ENCODE measurements at regions not wholly inside any gene's neighbourhood (a gene's known extent, or its start where the extent isn't known, plus 50 kb on each side); places are given as distances from the start of the nearest gene placed in this dataset.
"Not testable (repeated sequence)": the region's sequence is repeated elsewhere in the genome, so short reads cannot be mapped to it uniquely, and the experiment has no call there.

- DNase-seq (ENCODE audit: low spot score), result no peak
These were observed 139.6 kb upstream of the SGO1 start for GRCh38 chr3:20325563-20325962.

DNA sequence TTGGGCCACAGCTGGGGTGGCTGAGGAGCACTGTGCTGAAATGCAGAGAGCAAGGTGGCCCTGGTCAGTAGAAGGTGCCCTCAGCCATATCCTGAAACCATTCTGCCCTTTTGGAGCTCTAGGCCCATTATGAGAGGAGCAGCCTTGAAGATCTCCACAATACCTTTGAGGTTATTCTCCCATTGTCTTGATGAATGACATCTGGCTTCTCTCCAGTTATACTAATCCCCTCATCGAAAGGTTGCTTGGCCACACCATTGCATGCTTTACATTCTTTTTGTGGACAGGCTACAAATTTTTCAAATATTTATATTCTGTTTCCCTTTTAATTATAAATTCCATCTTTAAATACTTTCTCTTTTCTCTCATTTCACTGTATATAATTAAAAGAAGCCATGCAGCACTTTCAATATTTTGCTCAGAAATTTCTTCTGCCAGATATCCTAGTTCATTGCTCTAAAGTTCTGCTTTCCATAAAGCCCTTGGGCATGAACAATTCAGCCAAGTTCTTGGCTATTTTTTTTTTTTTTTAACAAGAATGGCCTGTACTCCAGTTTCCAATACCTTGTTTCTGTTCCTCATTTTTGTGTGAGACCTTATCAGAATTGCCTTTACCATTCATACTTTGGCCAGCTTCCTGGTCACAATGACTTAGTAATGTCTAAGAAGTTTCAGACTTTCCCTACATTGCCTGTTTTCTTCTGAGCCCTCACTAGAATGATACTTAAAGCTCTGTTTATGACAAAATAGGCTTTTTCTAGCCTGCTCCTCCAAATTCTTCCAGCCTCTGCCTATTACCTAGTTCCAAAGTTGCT is 138.9 kb upstream of the SGO1 start:
- no peak for DNase-seq (ENCODE audit: low spot score)

GRCh38 chr3:20323307-20323927 is 137.4 kb upstream of the SGO1 start:
- DNase-seq (ENCODE audit: low spot score), result no peak

DNA sequence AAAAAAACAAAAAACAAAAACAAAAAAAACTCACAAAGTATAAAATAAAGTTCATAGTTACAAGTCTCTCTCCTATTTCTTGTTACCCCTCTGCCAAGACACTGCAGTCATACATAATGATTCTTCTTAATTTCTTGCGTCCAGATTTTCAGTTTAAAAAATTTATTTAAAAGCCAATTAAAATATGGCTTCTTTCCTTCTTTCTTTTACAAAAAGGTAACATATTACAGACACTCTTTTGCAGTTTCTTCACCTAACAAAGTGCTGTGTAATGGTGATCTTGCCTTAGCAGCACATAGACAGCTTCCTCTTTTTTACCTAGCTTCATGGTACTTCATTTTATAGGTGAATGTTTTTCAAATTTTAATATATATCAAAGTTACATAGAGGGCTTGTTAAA is 136.1 kb upstream of the SGO1 start:
- DNase-seq (ENCODE audit: low spot score), result no peak

DNA sequence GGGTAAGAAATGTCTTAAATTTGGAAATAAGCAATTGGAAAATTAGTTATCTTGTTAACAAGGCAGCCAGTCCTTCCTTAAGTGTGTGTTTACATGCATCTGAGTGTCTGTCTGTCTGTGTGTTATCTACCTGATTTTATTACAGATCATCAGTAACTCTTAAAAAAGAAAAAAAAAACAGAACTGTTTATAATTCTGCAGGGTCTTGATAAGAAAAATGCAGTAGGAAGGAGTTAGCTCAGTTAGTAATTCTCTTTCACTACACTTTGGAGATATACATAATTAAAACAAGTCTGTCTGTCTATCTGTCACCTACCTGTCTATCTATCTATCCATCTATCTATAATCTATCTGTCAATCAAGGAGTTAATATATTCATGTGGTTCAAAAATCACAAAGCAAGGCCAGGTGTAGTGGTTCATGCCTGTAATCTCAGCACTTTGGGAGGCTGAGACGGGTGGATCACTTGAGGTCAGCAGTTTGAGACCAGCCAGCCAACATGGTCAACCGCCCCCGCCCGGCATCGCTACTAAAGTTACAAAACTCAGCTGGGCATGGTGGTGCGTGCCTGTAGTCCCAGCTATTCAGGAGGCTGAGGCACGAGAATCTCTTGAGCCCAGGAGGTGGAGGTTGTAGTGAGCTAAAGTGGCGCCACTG is 135.5 kb upstream of the SGO1 start:
- DNase-seq (ENCODE audit: low spot score), result no peak

- DNase-seq (ENCODE audit: low spot score), result no peak
These were observed 134.5 kb upstream of the SGO1 start for GRCh38 chr3:20320489-20320888.

GRCh38 chr3:20319551-20319950 is 133.5 kb upstream of the SGO1 start:
- DNase-seq (ENCODE audit: low spot score), result no peak

- DNase-seq (ENCODE audit: low spot score), result no peak
These were observed 131.6 kb upstream of the SGO1 start for GRCh38 chr3:20317616-20318015.

DNA sequence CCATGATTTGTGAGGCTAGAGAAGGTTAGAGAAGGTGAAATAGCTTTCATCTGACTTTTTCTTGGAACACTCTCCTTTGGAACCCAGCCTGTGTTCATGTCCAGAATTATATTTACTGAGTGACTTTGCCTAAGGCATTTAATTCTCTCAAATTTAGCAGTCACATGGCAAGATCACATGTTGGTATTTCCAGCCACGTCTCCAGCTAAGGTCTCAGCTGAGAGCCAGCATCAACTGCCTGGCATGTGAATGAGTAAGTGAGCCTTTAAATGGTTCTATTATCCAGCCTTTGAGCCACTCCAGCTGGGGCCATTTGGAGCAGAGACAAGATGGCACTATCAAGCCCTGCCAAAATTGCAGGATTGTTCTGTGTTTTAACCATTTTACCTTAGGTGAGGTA is 130.2 kb upstream of the SGO1 start:
- no peak for DNase-seq (ENCODE audit: low spot score)

GRCh38 chr3:20310629-20311028 is 124.6 kb upstream of the SGO1 start:
- DNase-seq (ENCODE audit: low spot score), result no peak

DNA sequence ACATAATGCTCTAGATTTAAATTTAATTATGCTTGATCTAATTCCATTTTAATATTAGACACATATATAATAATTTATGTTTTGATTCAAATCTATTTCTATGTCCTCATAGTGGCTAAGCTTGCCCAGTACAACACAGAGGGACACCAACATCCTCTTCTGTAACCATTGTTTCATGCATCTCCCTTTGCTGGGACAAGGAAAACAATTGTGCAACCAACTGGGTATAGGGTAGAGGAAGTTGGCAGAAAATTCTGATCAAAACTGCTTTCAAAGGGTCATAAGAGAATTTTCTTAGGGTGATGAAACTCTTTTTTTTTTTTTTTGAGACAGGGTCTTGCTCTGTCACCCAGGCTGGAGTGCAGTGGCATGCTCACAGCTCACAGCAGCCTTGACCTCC is 121.4 kb upstream of the SGO1 start:
- no peak for DNase-seq (ENCODE audit: low spot score)

- DNase-seq (ENCODE audit: low spot score), result no peak
These were observed 119.6 kb upstream of the SGO1 start for GRCh38 chr3:20305647-20306046.

DNA sequence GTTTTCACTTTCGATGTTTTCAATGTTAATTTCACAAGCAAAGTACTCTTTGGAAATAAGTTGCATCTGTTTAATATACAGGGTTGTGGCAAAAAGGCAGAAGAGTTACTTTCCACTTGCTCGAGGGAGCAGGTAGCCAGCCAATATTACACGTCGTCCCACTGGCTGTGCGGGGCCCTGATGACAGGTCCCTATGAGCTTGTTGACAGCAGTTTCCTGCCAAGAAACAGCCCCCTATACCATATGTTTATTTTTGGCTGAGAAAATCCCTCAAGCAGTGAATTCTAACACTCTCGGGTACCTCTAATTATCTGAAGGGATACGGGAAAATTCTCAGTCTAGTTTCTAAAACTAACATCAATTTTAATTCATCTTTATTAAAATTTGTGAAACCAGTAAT is 116.8 kb upstream of the SGO1 start:
- no peak for DNase-seq (ENCODE audit: low spot score)

DNA sequence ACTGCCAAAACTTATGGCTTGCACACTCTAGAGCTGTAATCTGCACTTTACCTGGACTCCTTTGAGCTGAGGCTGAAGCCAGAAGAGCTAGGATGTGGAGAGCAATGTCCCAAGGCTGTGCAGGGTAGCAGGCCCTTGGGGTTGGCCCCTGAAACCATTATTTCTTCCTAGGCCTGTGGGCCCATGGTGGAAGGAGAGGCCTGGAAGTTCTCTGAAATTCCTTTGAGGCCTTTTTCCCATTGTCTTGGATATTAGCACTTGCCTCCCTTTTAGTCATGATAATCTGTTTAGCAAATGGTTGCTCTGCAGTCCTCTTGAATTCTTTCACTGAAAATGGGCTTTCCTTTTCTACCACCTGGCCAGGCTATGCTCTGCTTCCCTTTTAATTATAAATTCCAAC is 102.0 kb upstream of the SGO1 start:
- no peak for DNase-seq (ENCODE audit: low spot score)

- DNase-seq (ENCODE audit: low spot score), result no peak
These were observed 94.3 kb upstream of the SGO1 start for GRCh38 chr3:20280257-20280656.

- DNase-seq (ENCODE audit: low spot score), result not testable (repeated sequence)
These were observed 80.0 kb upstream of the SGO1 start for GRCh38 chr3:20265977-20266376.

GRCh38 chr3:20264900-20265567 is 79.0 kb upstream of the SGO1 start:
- DNase-seq (ENCODE audit: low spot score), result no peak

DNA sequence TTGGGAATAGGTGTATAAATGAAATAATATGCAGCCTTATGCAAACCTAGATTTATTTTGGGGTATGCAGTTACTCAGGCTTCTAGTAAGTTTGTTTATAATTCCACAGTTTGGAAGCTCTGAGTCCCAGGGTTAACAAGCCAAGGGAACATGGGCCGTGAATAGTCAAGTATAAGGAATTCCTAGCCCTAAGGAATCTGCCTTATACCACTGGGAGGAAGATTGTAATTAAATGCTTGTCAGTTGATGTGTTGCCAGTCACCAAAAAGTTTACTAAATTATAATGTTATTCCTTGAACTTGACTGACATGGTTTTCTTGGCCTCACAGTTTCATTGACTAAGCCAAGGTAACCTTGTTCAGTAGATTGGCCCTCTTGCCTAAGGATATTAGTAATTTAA is 72.4 kb upstream of the SGO1 start:
- no peak for DNase-seq (ENCODE audit: low spot score)

DNA sequence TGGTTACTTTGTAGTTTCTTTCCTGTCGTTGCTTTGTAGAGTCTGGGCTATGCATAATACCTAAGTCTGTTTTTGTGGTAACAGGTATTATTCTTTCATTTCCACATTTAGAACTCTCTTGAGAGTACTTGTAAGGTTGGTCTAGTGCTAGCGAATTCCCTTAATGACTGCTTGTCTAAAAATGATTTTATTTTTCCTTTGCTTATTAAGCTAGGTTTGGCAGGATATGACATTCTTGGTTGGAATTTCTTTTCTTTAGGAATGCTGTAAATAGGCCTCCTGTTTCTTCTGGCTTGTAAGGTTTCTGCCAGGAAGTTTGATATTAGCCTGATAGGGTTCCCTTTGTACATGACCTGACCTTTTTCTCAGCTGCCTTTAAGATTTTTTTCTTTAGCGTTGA is 70.1 kb upstream of the SGO1 start:
- DNase-seq (ENCODE audit: low spot score), result no peak

GRCh38 chr3:20254268-20255117 is 68.5 kb upstream of the SGO1 start:
- no peak for DNase-seq (ENCODE audit: low spot score)

- DNase-seq (ENCODE audit: low spot score), result no peak
These were observed 64.8 kb upstream of the SGO1 start for GRCh38 chr3:20250786-20251185.

DNA sequence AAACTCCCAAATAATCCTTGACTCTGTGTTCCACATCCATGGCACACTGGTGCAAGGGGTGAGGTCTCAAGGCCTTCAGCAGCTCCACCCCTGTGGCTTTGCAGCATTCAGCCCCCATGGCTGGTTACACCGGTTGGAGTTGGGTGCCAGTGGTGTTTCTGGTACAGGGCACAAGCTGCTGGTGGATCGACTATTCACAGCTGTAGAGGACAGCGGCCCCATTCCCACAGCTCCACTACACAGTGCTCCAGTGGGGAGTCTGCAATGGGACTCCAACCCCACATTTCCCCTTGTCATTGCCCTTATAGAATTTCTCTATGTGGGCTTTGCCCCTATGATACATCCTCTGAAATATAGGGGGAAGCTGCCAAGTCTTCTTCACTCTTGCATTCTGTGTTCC is 64.3 kb upstream of the SGO1 start:
- DNase-seq (ENCODE audit: low spot score), result no peak
